Thoracic aorta (tissue), 2 donors: ENCODE measurements at regions not wholly inside any gene's neighbourhood (a gene's known extent, or its start where the extent isn't known, plus 50 kb on each side); places are given as distances from the start of the nearest gene placed in this dataset.

ENCODE experiments used
- ATAC-seq: fragments of 150-250 bp; one replicate; pipeline ENCODE4 v1.8.0; 2017; ENCODE audit warnings: low read depth; ENCODE audit not compliant: insufficient number of reproducible peaks, low FRiP score
- DNase-seq: peaks from one replicate; pipeline ENCODE4 v3.0.0-alpha.2; 2020; ENCODE audit warnings: low spot score
- H3K27ac ChIP-seq, 2 donors: fragments of 200-600 bp; sonication (generic); 1 replicate in 1 of 2; 2 replicates in 1 of 2; pipeline ENCODE4 v1.5.1; 2016; ENCODE audit warnings: mild to moderate bottlenecking in 2 of 2, moderate library complexity in 2 of 2
- H3K27me3 ChIP-seq: fragments of 200-600 bp; sonication (generic); replicated peaks from 2 replicates; pipeline ENCODE4 v1.6.0; 2016; ENCODE audit warnings: mild to moderate bottlenecking; ENCODE audit not compliant: insufficient read depth
- H3K36me3 ChIP-seq: fragments of 200-600 bp; sonication (generic); one replicate; pipeline ENCODE4 v1.5.1; 2016
- H3K4me1 ChIP-seq, 2 donors: fragments of 200-600 bp; sonication (generic); 1 replicate in 1 of 2; 2 replicates in 1 of 2; pipeline versions ENCODE4 v1.5.1 to v1.6.0; 2016; ENCODE audit warnings: low read depth in 2 of 2, mild to moderate bottlenecking in 1 of 2; ENCODE audit not compliant: control insufficient read depth in 1 of 2
- H3K4me3 ChIP-seq: fragments of 200-600 bp; sonication (generic); 2 replicates; pipeline ENCODE4 v1.5.1; 2016; ENCODE audit warnings: mild to moderate bottlenecking
- H3K9me3 ChIP-seq: fragments of 200-600 bp; sonication (generic); 2 replicates; pipeline ENCODE4 v1.5.1; 2016
- CTCF ChIP-seq: fragments of 200-600 bp; sonication (generic); IDR thresholded peaks from one replicate; pipeline ENCODE4 v1.5.1; 2019; ENCODE audit warnings: antibody characterized with exemption

GRCh38 chr10:14431868-14432267, 101.1 kb upstream of the FRMD4A start:
- no peaks in the 10 kb centered on the region for H3K9me3 ChIP-seq
- H3K27ac ChIP-seq = no peak overlapping the region
- DNase-seq (no peak), ATAC-seq (no peak)
- H3K27me3 ChIP-seq = peaks cover 5% of the 10 kb centered on the region
- no peaks in the 10 kb centered on the region for H3K36me3 ChIP-seq
- H3K4me1 ChIP-seq = no peaks in the 10 kb centered on the region
- no peak overlapping the region for H3K4me3 ChIP-seq
- no peak for TF ChIP-seq CTCF

- Histone ChIP-seq H3K27me3 (peaks cover 5% of the 10 kb centered on the region), H3K4me3 (no peak overlapping the region), H3K4me1 (no peaks in the 10 kb centered on the region), H3K27ac (no peak overlapping the region), H3K36me3 (no peaks in the 10 kb centered on the region), H3K9me3 (no peaks in the 10 kb centered on the region)
- TF ChIP-seq CTCF = no peak
- ATAC-seq (no peak), DNase-seq (no peak)
Observed at GRCh38 chr10:14429043-14429700, 98.4 kb upstream of the FRMD4A start.

- Histone ChIP-seq H3K27ac (no peak overlapping the region), H3K4me1 (no peaks in the 10 kb centered on the region), H3K9me3 (no peaks in the 10 kb centered on the region), H3K27me3 (peaks cover 5% of the 10 kb centered on the region), H3K4me3 (no peak overlapping the region), H3K36me3 (no peaks in the 10 kb centered on the region)
- DNase-seq = no peak
- ATAC-seq = no peak
- no peak for TF ChIP-seq CTCF
Observed at GRCh38 chr10:14425034-14425433, 94.3 kb upstream of the FRMD4A start.

GRCh38 chr10:14423111-14423744, 92.5 kb upstream of the FRMD4A start:
- H3K4me1 ChIP-seq = no peaks in the 10 kb centered on the region
- H3K4me3 ChIP-seq = no peak overlapping the region
- H3K27me3 ChIP-seq = peaks cover 5% of the 10 kb centered on the region
- H3K27ac ChIP-seq = no peak overlapping the region
- TF ChIP-seq CTCF = no peak
- no peaks in the 10 kb centered on the region for H3K9me3 ChIP-seq
- ATAC-seq (no peak), DNase-seq (no peak)
- H3K36me3 ChIP-seq = no peaks in the 10 kb centered on the region

GRCh38 chr10:14422431-14422830, 91.7 kb upstream of the FRMD4A start:
- H3K27me3 ChIP-seq = peaks cover 2% of the 10 kb centered on the region
- no peaks in the 10 kb centered on the region for H3K36me3 ChIP-seq
- no peaks in the 10 kb centered on the region for H3K4me1 ChIP-seq
- TF ChIP-seq CTCF = no peak
- ATAC-seq (no peak), DNase-seq (no peak)
- H3K27ac ChIP-seq = no peak overlapping the region
- H3K4me3 ChIP-seq = no peak overlapping the region
- no peaks in the 10 kb centered on the region for H3K9me3 ChIP-seq
